NCI-H146 (cell line): ENCODE measurements at regions not wholly inside any gene's neighbourhood (a gene's known extent, or its start where the extent isn't known, plus 50 kb on each side); places are given as distances from the start of the nearest gene placed in this dataset.

Source experiments
- DNase-seq: peaks from one replicate; lab custom pipeline; 2025; lab: John Stamatoyannopoulos, UW

DNA sequence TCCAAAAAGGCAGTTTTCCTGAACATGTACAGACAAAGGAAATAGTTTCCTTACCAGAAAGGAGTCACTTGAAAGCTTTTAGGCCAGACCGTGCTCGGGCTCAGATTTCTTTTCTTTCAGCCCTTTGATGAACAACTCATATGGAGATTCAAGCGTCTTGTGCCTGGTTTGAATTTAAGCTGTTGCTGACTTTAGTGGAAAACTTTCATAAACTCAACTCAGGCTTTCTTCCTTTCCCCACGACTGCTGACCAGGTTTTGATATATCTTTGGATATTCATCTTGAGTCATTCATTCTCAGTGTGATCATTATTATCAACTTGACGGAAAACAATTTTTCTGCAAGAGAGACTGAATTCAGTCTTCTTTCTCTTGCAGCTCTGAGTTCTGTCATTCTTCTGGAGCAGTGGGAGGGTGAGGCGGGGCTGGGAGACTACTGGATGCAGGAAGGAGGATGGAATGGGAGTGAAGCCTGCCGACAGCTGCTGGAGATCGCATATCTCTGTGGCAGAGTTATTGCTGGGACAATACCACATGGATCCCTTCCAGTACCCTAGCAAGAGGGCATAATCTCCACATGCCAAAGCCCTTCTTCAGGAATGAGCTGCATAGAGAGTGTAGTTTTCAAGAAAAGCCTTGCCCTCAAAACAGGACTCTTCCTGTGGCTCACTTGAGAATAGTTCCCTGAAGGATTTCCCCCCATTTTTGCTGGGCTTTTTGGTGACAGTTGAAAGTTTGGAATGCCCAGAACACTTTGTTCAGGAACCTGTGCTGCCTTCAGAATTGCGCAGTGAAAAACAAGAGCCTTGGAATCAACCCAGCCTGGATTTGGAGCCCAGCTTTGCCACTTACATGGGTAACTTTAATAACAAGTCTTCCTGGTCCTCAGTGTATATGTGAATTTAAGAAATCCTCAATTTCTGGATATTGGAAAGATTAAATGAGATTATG is 364.4 kb downstream of the ZNF521 start:
- DNase-seq = no peak

DNA sequence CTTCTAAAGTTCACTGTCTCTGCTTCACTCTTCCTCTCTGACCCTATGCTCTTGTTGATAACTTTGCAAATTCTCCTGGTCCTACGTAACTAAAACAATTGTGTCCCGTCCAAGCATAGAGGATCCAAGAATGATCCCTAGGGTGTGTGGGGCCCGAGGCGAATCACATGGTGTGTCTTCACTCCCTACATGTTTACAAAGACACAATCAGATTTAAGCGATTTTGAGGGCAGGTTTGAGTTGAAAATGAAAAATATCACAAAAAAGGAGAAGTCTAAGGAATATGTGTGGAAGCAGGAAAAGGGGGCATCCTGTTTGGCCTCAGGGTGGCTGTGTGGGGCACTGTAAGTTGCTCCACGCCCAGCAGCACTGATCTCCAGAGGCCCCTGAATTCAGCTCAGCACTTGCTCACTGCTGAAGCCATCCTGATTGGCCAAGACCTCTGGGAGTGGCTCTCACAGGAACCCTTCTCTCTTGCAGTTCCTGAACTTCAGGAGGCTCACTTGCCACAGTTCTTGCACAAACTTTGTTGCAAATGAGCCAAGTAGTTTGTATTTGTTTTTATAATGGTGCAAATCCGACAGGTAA is 363.6 kb downstream of the ZNF521 start:
- no peak for DNase-seq

DNA sequence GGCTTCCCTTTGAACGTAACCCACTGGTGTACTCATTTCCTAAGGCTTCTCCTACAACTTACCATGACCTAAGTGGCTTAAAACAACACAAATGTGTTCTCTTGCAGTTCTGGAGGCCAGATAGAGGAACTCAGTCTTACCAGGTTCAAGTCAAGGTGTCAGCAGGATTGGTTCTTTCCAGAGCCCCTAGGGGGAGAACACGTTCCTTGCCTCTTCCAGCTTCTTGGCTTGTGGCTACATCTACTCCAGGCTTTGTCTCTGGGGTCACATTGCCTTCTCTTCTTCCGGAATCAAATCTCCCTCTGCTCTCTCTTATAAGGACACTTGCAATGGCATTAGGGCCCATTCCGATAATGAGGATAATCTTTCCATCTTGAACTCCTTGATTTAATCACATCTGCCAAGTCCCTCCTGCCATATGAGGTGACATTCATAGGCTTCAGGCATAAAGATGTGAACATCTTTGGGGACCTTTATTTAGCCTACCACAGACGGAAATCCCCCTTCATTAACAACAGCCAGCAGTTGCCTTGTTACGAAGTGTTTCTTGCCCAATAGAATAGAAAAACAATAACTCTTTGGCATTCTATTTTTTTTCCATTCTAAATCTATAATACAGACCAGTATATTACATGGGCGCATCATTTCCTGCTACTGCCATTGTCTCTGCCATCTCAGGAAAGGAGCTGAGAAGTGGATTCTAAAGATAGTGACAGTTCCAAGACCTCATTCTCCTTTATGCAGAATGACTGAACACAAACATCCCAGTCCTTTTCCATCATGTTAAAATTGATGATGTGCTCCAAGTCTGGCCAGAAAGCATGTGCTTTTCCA is 362.0 kb downstream of the ZNF521 start:
- no peak for DNase-seq

DNA sequence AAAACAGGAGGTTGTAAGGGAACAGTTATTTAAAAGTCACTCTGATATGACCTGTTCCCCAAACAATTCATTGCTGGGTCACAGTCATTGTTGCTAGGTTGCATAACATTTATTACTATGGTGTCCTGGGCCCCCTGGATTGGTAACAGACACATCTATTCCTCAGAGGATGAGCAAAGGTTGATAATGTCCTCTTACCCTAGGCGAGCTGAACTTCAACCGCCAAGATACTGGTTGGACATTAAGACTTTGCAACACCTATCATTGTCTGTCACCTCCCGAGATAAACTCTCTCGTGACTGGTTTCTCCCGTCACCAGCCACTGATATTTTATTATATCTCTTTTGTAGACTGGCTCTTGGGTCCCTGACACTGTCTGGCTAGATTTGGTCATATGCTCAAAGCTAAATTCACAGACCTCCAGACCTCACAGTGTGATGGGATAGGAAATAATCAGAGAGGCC is 361.3 kb downstream of the ZNF521 start:
- DNase-seq = no peak

DNA sequence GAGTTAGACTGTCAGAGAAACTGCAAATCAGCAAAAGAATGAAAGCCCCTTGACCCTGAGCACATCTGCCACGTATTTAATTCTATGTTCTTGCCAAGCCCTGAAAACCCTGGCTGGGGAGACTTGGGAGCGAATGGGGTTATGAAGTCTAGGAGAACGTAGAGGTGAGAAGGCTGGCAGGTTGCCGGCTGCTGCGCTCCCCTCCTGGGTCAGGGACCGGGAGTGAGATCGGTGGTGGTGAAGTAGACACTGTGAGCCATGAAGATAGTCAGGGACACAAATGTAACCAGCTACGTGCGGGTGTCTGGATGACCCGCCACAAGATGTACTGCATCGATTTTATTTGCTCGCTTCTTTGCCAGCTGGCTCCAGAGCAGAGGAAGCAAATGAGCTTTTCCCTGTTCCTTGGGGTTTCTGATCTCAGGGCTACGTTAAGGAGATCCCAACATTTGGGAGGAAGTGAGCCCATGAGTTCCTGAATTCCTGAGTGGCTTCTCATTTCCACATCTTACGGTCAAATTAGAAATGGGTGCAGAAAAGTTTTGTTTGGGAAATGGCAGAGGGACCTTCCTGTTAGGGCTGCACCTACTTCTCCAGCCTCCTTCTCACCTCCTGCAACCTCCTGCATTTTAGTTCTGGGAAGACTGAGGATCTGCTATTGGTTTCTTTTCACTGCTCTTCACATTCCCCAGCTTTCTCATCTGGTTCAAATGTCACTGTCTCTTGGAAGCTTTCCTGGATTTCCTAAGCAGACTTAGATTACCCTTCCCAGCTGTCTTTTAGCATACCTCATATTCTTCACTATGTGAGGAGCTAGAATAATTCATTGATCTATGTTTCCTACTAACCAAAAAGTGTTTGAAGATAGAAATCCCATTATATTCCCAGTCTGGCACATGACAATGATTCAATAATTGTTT is 360.6 kb downstream of the ZNF521 start:
- no peak for DNase-seq

DNA sequence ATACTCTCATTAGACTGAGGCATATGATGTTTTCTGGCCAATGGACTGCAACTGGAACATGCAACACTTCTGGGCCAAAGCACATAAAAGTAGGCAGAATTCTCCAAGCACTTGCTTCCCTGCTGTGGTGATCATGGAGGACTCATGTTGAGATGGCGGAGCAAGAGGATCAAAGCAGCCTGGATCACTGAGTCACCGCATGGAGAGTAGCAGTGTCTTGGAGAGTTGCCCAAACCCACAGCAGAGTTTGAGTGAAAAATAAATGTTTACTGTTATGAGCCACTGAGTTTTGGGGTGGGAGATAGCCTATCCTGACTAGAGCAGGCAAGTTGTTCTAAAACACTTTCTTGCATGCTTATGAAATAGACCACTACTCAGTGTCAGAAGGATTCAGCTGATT is 359.5 kb downstream of the ZNF521 start:
- no peak for DNase-seq

DNA sequence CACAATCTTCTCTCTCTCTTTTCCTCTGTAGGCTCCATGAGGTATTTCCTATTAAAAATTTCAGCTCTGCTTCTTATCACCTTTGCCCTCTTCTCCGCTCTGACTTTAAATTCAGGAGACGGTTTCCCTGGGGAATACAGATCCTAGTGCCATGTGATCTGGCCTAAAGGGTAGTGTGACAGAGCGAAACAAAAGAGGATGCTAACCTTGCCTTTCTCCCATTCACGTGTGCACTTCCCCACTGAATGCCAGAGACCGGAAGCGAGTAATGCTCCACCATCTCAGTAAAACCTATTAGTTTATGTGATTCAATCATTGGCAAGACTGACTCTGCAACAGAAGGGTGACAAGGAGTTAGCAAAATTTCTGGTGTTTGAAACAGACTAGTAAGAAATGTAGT is 358.3 kb downstream of the ZNF521 start:
- no peak for DNase-seq

DNA sequence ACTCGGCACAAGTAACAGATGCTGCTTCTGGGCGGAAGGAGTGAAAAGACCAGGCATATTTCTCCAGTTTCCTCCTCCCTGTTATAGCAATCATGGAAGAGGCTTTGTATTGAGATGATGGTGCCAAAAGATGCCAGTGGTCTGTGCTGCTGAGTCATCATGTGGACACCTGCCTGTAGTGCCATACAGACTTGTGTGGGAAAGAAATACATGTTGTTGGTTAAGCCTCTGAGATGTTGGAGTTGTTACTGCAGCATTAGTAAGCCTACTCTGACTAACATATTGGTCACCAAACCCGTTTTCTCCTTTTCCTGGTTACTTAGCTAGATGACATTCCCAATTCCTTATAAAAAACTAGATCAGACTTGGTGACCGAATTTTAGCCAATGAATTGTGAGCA is 356.9 kb downstream of the ZNF521 start:
- no peak for DNase-seq

DNA sequence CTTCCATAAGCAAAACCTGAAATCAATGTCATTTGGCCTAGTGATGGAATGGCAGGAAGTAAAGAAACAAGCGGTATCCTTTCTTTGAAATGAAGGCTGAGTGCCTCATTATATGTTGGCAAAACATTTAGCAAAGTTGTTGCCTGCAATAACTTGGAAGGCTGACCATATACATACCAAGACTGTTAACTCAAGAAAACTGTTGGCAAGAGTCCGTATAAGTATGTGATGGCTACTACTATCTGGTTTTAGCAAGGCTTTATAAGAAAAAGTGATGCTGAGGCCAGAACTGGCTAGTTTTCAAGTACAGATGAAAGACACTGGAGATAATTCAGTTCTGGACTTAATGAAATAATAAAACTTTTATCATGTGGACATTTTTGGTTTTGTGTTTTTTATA is 356.2 kb downstream of the ZNF521 start:
- DNase-seq = no peak

DNA sequence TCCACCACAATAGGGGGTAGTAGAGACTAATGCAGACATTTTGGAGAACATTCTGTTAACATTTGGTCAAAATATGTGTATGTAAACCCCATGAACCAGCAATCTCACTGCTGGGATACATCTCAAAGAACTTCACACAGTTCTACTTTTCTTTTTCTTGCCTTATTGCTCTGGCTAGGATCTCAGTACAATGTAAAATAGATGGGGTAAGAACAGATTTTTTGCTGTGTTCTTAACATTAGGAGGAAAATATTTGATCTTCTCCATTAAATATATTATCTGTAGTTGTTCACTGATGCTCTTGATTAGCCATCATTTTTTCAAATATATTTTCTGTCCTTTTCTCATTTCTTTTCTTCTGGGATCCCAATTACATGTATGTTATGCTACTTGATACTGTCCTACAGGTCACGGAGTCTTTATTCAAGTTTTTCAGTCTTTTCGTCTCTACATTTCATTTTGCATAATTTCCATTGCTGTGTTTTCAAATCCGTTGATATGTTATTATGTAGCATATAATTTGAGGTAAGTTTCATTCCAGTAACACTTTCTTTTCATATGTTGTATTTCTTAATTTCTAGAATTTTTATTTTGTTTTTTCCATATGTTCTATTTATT is 352.2 kb downstream of the ZNF521 start:
- DNase-seq = no peak

DNA sequence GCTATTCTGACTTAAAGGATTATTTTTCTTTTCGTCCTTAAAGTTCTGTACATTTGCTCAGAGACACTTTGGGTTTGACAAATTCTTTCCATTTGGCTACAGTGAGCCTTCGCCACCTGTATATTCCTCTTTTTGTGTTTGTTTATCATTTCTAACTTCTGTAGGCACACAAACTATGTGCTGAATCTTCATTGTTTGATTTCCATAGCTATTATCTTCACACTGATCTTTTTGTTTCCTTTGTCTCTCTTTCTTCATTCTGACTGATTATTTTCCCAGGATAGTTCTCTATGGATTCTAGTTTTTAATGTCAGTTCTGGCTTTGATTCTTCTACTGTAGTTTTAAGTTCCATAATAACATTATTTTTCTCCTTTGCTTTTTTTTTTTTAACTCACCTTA is 350.2 kb downstream of the ZNF521 start:
- DNase-seq = no peak

DNA sequence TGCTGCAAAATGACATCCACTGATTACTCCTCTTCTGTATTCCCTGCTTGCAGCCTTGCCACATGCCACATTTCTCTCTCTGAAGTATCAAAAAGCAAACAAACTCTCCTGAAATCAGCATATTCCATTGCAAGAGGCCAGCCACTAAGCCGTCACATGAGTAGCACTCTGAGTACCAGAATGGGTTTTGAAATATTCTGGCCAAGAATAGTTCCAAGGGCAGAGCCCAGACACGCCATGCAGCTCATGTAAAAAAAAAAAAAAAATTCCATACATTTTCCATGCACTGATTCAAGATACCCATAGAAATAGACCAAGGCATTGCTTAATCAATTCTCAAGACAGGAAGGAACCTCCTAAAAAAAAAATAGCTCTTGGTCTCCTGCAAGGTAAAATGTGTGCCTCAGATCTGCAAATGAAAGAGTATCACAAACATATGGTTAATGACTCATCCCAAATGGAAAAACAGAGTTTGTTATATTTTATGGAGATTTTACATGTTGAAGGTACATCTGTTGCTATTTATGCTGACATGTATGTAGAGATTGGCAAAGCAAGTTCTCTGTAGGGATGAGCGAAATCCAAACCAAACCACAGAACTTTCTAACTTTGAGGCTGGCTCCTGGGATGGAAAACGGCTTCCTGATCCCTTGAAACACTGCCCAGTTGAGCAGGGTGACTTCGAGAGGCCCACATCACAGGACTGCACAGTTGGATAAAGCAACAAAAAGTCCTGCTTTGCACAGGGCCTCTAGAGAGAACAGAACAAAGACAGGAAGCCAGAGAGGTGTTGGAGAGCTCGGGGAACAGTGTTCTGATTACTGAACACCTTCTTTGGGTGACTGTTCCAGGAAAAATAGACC is 346.2 kb downstream of the ZNF521 start:
- no peak for DNase-seq

DNA sequence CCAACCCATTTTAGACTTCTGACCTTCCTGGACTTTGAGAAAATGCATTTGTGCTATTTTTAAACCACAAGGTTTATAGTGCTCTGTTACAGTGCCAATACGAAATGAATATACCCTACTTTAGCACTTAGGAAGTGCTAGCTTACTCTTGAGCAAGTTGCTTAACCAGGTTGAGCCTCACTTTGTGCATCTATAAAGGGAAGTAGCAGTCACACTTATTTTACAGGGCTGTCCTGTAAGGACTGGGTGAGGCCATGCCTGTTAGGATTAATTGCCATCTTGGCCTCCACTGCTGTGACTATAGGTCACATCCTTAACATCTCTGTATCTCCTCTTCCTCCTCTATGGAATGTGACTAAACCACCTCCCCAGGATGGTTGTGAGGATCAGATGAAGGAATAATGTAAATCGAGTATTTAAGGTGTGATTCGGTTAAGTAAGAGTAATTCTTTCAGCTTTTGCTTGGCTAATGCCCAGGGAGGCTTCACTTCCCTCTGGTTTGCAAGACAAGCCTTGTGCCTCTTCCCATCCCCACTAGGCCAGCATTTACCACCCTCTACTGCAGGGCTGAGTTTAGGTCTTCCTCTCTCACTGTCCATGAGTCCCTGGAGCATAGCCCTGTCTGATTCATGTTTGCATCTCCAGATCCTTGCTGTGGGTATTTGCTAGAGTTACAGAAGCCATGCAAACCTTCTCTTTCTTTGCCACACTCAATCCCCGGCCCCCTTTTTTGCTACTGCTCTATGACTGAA is 341.2 kb downstream of the ZNF521 start:
- no peak for DNase-seq
